Adrenal gland (tissue), 9 donors: ENCODE measurements at regions not wholly inside any gene's neighbourhood (a gene's known extent, or its start where the extent isn't known, plus 50 kb on each side); places are given as distances from the start of the nearest gene placed in this dataset.

Experiments used
- DNase-seq, 7 donors: peaks; one replicate each; pipeline ENCODE4 v3.0.0-alpha.2; 2019 to 2020
- H3K27ac ChIP-seq, 5 donors: fragments of 200-600 bp; sonication (generic) in 4 of 5; 1 replicate in 3 of 5; 2 replicates in 2 of 5; pipeline versions ENCODE4 v1.5.1 to v1.8.0; 2016 to 2020; ENCODE audit warnings: mild to moderate bottlenecking in 1 of 5
- H3K27me3 ChIP-seq: fragments of 200-600 bp; 2 replicates; pipeline ENCODE4 v1.8.0; 2021
- H3K36me3 ChIP-seq, 2 donors: fragments of 200-600 bp; replicated peaks in 1 of 2; 1 replicate in 1 of 2; 2 replicates in 1 of 2; pipeline versions ENCODE4 v1.5.1 to v1.8.0; 2018 to 2022
- H3K4me1 ChIP-seq, 2 donors: fragments of 200-600 bp; replicated peaks in 1 of 2; 1 replicate in 1 of 2; 2 replicates in 1 of 2; pipeline versions ENCODE4 v1.5.1 to v1.8.0; 2018 to 2021
- H3K4me3 ChIP-seq, 4 donors: fragments of 200-600 bp; sonication (generic) in 3 of 4; one replicate each; pipeline ENCODE4 v1.5.1; 2016 to 2018
- H3K9me3 ChIP-seq, 3 donors: fragments of 200-600 bp; sonication (generic) in 1 of 3; replicated peaks in 1 of 3; 1 replicate in 2 of 3; 2 replicates in 1 of 3; pipeline versions ENCODE4 v1.5.1 to v1.8.0; 2016 to 2021
- CTCF ChIP-seq, 6 experiments: fragments of 450-650 bp in 4 of 6; fragments of 200-600 bp in 2 of 6; sonication (generic) in 1 of 6; IDR thresholded peaks; 1 replicate in 5 of 6; 2 replicates in 1 of 6; pipeline versions ENCODE4 v1.5.1 to v1.8.0; 2016 to 2021; ENCODE audit warnings: antibody characterized with exemption in 6 of 6, mild to moderate bottlenecking in 2 of 6, moderate library complexity in 1 of 6
- POLR2A ChIP-seq, 2 donors: fragments of 450-650 bp; IDR thresholded peaks; one replicate each; pipeline ENCODE4 v1.6.1; 2017; ENCODE audit warnings: antibody characterized with exemption in 2 of 2, mild to moderate bottlenecking in 2 of 2, moderate library complexity in 1 of 2
- WGBS, 4 donors: extraction: QIAGEN DNeasy Blood & Tissue Kit in 2 of 4; methylation state at CpG; one replicate each; pipeline versions ENCODE4 v1.1.5 to v1.1.7; 2013 to 2017; 5-methylcytosine and 5-hydroxymethylcytosine counted together
- intact Hi-C, 2 donors: fragments of 100-400 bp; cut with DNase I; formaldehyde crosslinking; loops; one replicate each; pipeline versions ENCODE4 v1.14.1 to v1.15.0; 2022 to 2023
- donor health status: healthy with polysubstance abuse.
- donor health status: Bipolar disorder and iron deficiency.
- donor health status: DM: yes; HTN: yes; CAD: no.
- donor health status: DM: no; HTN: no; CAD: no.
- donor health status: DM: no; HTN: no; CAD: no.

GRCh38 chr6:14055541-14055940 lies 62.0 kb upstream of the CD83 start:
- Histone ChIP-seq H3K27ac (no peak overlapping the region), H3K4me3 (no peak overlapping the region), H3K36me3 (no peaks in the 10 kb centered on the region), H3K27me3 (no peaks in the 10 kb centered on the region), H3K9me3 (no peaks in the 10 kb centered on the region), H3K4me1 (no peaks in the 10 kb centered on the region)
- WGBS, 4 donors: 50 to 64% (median 56%) methylated on average over 2 of the region's 2 CpGs
- intact Hi-C loops: loop anchor here in 1 of 2 donors (10.0 kb wide), 1 partner anchor 261 kb away; no protein-coding TSS in a partner anchor
- TF ChIP-seq POLR2A (IDR thresholded peaks at IDR 0.05) (no peak), CTCF (IDR thresholded peaks at IDR 0.05) (no peak)
- no peak for DNase-seq

- H3K27me3 ChIP-seq: no peaks in the 10 kb centered on the region
- H3K27ac ChIP-seq: no peak overlapping the region
- H3K9me3 ChIP-seq: no peaks in the 10 kb centered on the region
- 61 to 67% (median 64%) methylated on average over 10 of the region's 10 CpGs for WGBS, 4 donors
- DNase-seq: no peak
- no peaks in the 10 kb centered on the region for H3K4me1 ChIP-seq
- intact Hi-C loops: loop anchor here in 1 of 2 donors (10.0 kb wide), 1 partner anchor 263 kb away; no protein-coding TSS in a partner anchor
- no peak for TF ChIP-seq POLR2A (IDR thresholded peaks at IDR 0.05)
- TF ChIP-seq CTCF (IDR thresholded peaks at IDR 0.05): no peak
- H3K4me3 ChIP-seq: no peak overlapping the region
- H3K36me3 ChIP-seq: no peaks in the 10 kb centered on the region
These were observed 59.4 kb upstream of the CD83 start for GRCh38 chr6:14058029-14058695.

- intact Hi-C loops: loop anchor here in 1 of 2 donors (10.0 kb wide), 1 partner anchor 264 kb away; no protein-coding TSS in a partner anchor
These were observed 58.8 kb upstream of the CD83 start for GRCh38 chr6:14058735-14059134.

More at GRCh38 chr6:14058735-14059134, 58.8 kb upstream of the CD83 start:
- WGBS, 4 donors: 73 to 88% (median 85%) methylated on average over 3 of the region's 3 CpGs
- Histone ChIP-seq H3K4me3 (no peak overlapping the region), H3K4me1 (no peaks in the 10 kb centered on the region), H3K27ac (no peak overlapping the region), H3K27me3 (peaks cover 5% of the 10 kb centered on the region), H3K9me3 (no peaks in the 10 kb centered on the region), H3K36me3 (no peaks in the 10 kb centered on the region)
- TF ChIP-seq POLR2A (IDR thresholded peaks at IDR 0.05) (no peak), CTCF (IDR thresholded peaks at IDR 0.05) (no peak)
- no peak for DNase-seq
